ENCODE measurements at regions not wholly inside any gene's neighbourhood (a gene's known extent, or its start where the extent isn't known, plus 50 kb on each side); places are given as distances from the start of the nearest gene placed in this dataset.

DNA sequence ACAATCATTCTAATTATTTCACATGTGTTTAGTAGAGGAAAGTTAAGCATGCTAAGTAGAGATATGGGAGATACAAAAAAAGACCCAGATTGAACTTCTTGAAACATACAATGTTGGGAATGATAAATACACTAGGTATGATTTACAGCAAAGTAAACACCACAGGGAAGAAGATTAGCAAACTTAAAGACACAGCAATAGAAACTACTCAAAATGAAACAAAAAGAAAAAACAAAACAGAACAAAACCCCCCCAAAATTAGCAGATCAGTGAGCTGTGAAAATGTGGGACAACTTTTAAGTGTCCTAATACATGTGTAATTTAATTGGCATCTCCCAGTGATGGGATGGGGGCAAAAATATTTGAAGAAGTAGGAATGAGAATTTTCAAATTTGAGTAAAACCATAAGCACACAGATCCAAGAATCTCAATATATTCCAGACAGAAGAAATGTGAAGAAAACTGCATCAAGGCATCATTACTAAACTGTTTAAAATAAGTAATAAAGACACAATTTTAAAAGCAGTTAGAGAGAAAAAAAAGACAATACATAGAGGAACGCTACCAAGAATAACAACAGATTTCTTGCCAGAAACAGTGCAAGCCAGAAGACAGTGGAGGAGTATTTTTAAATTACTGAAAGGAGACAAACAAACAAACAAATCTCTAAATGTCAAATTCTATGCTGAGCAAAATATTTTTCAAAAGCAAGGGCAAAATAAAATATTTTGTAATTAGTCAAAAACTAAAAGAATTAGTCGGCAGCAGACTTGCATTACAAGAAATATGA is 473.7 kb downstream of the QKI start:
- Histone ChIP-seq H3K27me3 (ENCODE audit: insufficient read depth, low read length) (no peaks in the 10 kb centered on the region), H3K4me3 (ENCODE audit: low read length) (no peak overlapping the region), H3K9ac (ENCODE audit: low read depth, low read length) (no peak overlapping the region), H3K9me3 (ENCODE audit: insufficient read depth, low read depth, low read length) (no peaks in the 10 kb centered on the region), H3K36me3 (ENCODE audit: insufficient read depth, low read length) (no peaks in the 10 kb centered on the region), H3K4me1 (ENCODE audit: insufficient read depth, low read length) (no peaks in the 10 kb centered on the region), H3K27ac (ENCODE audit: low read depth, low read length) (no peak overlapping the region)
- WGBS = no CpG with 5 or more reads among the region's 2 CpGs

DNA sequence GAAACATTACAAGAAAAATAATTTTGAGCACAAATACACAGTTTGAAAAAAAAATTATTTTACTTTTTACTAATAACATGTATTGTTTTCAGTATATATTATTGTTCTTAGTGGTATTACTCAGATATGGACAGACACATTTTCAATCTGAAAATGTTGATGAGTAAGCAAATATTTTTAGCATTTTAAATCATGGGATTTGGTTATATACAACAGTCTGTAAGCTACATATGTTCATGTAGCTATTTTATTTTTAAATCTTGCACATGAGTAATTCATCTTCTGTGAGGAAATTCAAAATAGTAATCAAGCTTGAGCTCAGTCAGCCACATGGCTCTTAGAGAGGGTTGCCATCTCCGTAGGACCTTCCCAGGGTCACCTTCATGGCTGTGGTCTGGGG is 471.9 kb downstream of the QKI start:
- Histone ChIP-seq H3K4me3 (ENCODE audit: low read length) (no peak overlapping the region), H3K9me3 (ENCODE audit: insufficient read depth, low read depth, low read length) (no peaks in the 10 kb centered on the region), H3K27me3 (ENCODE audit: insufficient read depth, low read length) (no peaks in the 10 kb centered on the region), H3K9ac (ENCODE audit: low read depth, low read length) (no peak overlapping the region), H3K36me3 (ENCODE audit: insufficient read depth, low read length) (no peaks in the 10 kb centered on the region), H3K27ac (ENCODE audit: low read depth, low read length) (no peak overlapping the region), H3K4me1 (ENCODE audit: insufficient read depth, low read length) (no peaks in the 10 kb centered on the region)
- WGBS = 95% methylated on average over 1 of the region's 1 CpG

DNA sequence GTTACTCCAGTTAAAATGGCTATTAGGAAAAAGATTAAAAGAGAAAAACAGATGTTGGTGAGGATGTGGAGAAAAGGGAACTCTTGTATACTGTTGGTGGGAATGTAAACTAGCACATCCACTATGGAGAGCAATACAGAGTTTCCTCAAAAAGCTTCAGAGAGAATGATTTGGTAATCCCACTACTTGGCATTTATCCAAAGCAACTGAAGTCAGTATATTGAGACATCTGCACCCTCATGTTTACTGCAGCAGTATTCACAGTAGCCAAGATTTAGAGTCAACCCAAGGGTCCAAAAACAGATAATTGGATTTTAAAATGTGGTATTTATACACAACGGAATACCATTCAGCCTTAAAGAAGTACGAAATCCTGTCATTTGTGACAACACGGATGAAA is 469.5 kb downstream of the QKI start:
- Histone ChIP-seq H3K36me3 (ENCODE audit: insufficient read depth, low read length) (no peaks in the 10 kb centered on the region), H3K4me1 (ENCODE audit: insufficient read depth, low read length) (no peaks in the 10 kb centered on the region), H3K4me3 (ENCODE audit: low read length) (no peak overlapping the region), H3K9ac (ENCODE audit: low read depth, low read length) (no peak overlapping the region), H3K9me3 (ENCODE audit: insufficient read depth, low read depth, low read length) (no peaks in the 10 kb centered on the region), H3K27me3 (ENCODE audit: insufficient read depth, low read length) (no peaks in the 10 kb centered on the region), H3K27ac (ENCODE audit: low read depth, low read length) (no peak overlapping the region)
- 95% methylated on average over 3 of the region's 3 CpGs for WGBS

DNA sequence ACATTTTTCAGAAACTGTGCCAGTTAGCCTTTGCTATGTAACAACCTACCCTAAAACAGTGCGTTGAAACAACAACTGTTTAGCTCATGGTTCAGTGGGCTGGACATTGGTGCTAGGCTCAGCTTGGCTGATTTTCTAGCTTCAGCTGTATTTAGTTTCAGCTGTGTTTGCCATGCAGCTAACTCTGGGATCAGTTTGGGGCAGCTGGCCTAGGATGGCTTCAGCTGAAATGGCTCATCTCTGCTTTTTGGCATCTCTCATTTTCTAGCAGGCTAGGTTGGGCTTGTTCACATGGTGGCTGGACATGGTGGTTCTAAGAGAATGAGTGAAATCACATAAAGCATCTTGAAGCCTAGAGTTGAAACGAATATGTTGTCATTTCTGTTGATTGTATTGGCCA is 464.2 kb downstream of the QKI start:
- Histone ChIP-seq H3K27ac (ENCODE audit: low read depth, low read length) (no peak overlapping the region), H3K36me3 (ENCODE audit: insufficient read depth, low read length) (no peaks in the 10 kb centered on the region), H3K27me3 (ENCODE audit: insufficient read depth, low read length) (no peaks in the 10 kb centered on the region), H3K9me3 (ENCODE audit: insufficient read depth, low read depth, low read length) (no peaks in the 10 kb centered on the region), H3K9ac (ENCODE audit: low read depth, low read length) (no peak overlapping the region), H3K4me3 (ENCODE audit: low read length) (no peak overlapping the region), H3K4me1 (ENCODE audit: insufficient read depth, low read length) (no peaks in the 10 kb centered on the region)
- 94% methylated on average over 2 of the region's 2 CpGs for WGBS

DNA sequence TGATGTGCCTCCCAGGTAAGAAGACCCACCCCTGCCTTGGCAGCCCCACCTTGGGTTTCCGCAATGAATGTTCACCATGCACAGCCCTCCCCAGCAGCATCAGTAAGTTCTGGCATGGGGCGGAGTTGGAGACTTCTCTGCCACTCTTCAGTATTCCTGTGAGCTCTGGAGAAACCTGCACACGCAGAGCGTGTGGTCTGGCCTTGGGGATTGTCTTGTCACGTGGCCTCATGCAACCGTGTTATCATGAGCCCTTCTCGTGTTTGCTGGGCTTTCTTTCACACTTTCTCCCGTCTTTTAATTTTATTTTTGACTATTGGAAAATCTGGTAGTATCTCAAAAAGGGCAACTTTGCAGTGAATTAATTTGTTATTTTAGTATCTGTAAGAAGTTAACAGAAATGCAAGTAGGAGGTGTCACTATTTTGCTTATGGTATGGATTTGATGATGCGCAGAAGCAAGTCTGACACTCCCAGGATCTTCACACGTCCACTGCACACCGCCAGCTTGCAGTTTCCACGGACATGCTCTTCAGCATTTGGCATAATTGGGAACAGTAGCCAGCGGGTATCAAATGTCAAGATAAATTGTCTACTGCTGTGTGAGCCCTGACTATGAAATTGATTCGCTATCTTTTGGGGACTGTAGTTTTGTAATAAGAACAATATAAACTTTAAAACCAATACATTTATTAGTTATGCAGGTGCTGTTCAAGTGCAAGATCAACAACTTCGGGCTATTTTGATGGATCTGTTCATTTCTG is 463.5 kb downstream of the QKI start:
- no peaks in the 10 kb centered on the region for H3K36me3 ChIP-seq (ENCODE audit: insufficient read depth, low read length)
- H3K9ac ChIP-seq (ENCODE audit: low read depth, low read length) = no peak overlapping the region
- no peak overlapping the region for H3K27ac ChIP-seq (ENCODE audit: low read depth, low read length)
- H3K27me3 ChIP-seq (ENCODE audit: insufficient read depth, low read length) = no peaks in the 10 kb centered on the region
- no peak overlapping the region for H3K4me3 ChIP-seq (ENCODE audit: low read length)
- no peaks in the 10 kb centered on the region for H3K9me3 ChIP-seq (ENCODE audit: insufficient read depth, low read depth, low read length)
- H3K4me1 ChIP-seq (ENCODE audit: insufficient read depth, low read length) = no peaks in the 10 kb centered on the region
- WGBS = 95% methylated on average over 14 of the region's 15 CpGs

DNA sequence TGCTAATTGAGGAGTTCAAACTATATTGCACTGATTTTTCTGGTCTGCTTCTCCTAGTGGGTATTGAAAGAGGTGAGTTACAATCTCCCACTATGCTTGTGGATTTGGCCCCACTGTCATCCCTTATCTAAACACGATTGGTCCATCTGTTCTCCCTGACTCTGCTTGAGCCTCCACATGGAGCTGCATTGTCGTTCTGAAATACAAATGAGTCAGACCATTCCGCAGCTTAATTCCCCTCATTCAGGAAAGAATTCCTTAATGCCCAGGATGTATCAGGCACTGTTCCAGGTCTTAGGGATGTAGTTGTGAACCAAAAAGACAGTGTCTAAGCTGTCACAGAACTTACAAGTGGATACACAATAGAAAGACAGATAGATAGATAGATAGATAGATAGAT is 461.9 kb downstream of the QKI start:
- no peak overlapping the region for H3K27ac ChIP-seq (ENCODE audit: low read depth, low read length)
- WGBS = 92% methylated on average over 3 of the region's 3 CpGs
- H3K9ac ChIP-seq (ENCODE audit: low read depth, low read length) = no peak overlapping the region

DNA sequence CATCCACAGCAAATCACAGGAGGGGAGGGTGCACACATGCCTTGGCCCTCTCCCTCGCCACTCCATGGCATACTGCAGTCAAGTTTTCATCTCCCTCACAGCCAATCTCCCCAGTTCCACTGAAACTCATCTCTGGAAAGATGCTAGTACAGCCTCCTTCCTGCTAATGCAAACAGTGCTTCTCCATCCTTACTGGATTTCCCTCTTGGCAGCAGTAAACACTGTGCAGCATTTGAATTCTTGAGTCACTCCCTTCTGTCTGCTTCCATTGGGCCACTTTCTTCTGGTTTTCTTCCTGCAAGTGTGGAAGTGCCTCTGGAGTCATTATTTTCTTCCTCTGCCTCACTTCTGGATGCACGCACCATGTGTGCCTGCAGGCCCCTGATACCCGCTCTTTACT is 460.3 kb downstream of the QKI start:
- Histone ChIP-seq H3K27me3 (ENCODE audit: insufficient read depth, low read length) (no peaks in the 10 kb centered on the region), H3K4me1 (ENCODE audit: insufficient read depth, low read length) (no peaks in the 10 kb centered on the region), H3K4me3 (ENCODE audit: low read length) (no peak overlapping the region), H3K36me3 (ENCODE audit: insufficient read depth, low read length) (no peaks in the 10 kb centered on the region), H3K27ac (ENCODE audit: low read depth, low read length) (no peak overlapping the region), H3K9ac (ENCODE audit: low read depth, low read length) (no peak overlapping the region), H3K9me3 (ENCODE audit: insufficient read depth, low read depth, low read length) (no peaks in the 10 kb centered on the region)
- 95% methylated on average over 3 of the region's 3 CpGs for WGBS

More for the DNA sequence above, 461.9 kb downstream of the QKI start:
- Histone ChIP-seq H3K4me1 (ENCODE audit: insufficient read depth, low read length) (no peaks in the 10 kb centered on the region), H3K4me3 (ENCODE audit: low read length) (no peak overlapping the region), H3K9me3 (ENCODE audit: insufficient read depth, low read depth, low read length) (no peaks in the 10 kb centered on the region), H3K36me3 (ENCODE audit: insufficient read depth, low read length) (no peaks in the 10 kb centered on the region), H3K27me3 (ENCODE audit: insufficient read depth, low read length) (no peaks in the 10 kb centered on the region)

DNA sequence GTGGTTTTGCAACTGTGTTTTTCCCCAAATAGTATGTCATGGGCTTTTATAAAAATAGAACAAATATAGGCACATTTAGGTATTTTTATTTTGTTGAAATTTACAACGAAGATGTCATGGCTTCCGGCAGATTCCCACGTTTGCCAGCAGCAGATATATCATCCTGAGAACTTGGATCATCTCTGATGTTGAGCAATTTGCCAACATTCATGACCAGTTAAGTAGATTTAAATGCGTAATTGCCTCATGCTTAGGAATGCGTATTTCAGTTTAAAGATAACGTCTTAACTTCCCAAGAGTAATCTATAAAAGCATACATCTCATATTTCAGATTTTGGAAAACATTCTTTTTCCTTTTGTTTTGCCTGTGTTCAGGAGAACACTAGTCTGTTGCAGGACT is 457.8 kb downstream of the QKI start:
- Histone ChIP-seq H3K4me3 (ENCODE audit: low read length) (no peak overlapping the region), H3K4me1 (ENCODE audit: insufficient read depth, low read length) (0 out of 2 replicates have a peak, but pooled peaks cover 4% of the 10 kb centered on the region), H3K27me3 (ENCODE audit: insufficient read depth, low read length) (no peaks in the 10 kb centered on the region), H3K27ac (ENCODE audit: low read depth, low read length) (no peak overlapping the region), H3K9ac (ENCODE audit: low read depth, low read length) (no peak overlapping the region), H3K9me3 (ENCODE audit: insufficient read depth, low read depth, low read length) (no peaks in the 10 kb centered on the region), H3K36me3 (ENCODE audit: insufficient read depth, low read length) (no peaks in the 10 kb centered on the region)
- 96% methylated on average over 6 of the region's 6 CpGs for WGBS

DNA sequence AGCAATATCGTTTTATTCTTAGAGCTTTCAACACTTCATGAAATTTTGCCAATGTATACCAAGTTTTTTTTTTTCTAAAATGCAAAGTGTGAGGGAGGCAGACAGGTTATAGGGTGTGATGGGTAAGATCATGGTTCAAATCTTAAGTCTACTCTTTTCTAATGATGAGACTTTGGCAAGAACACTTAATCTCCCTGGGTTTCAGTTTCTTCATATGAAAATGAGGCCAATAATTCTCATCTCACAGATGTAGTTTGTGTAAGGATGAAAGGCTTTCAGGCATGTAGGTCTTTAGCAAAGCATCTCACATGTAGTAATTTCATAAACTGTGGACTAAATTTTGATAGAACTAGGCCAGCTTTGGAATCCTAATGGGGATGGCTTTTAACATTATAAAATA is 457.1 kb downstream of the QKI start:
- Histone ChIP-seq H3K4me1 (ENCODE audit: insufficient read depth, low read length) (0 out of 2 replicates have a peak, but pooled peaks cover 4% of the 10 kb centered on the region), H3K9me3 (ENCODE audit: insufficient read depth, low read depth, low read length) (no peaks in the 10 kb centered on the region)
- 100% methylated on average over 1 of the region's 1 CpG for whole genome bisulfite sequencing

DNA sequence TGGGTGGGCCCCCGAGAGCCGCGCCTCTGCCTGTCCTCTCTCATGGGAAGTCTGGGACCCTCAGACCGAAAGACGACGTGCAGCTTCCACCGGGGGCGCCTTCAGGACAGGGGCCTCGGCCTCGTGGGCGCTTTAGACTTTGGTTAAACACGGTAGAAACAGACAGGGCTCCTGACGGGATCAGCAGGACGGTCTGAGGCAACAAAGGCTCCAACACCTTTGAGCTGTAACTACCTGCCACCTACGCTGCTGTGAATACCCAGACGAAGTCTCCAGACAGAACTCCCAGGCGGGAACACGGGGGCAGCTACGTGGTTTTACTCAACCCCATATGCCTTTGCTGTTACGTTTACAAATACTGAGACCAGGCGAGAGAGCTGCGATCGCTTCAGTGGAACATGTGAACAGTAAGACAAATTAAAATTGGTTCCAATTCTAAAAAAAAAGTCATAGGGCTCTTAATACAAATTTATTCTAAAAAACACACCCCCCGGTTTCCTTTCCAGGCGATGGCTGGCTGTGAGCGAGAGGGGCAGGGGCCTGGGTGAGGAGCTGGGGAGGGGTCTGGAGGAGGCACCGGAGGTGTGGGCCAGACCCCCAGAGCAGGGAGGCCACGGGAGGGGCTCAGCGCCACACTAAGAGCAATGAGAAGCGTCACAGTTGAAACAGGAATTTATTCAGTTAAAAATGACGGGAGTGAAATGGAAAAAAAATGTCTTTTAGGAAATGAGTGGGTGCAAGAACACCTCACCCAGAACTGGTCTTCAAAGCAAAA is 453.2 kb downstream of the QKI start:
- Histone ChIP-seq H3K36me3 (ENCODE audit: insufficient read depth, low read length) (no peaks in the 10 kb centered on the region), H3K27me3 (ENCODE audit: insufficient read depth, low read length) (no peaks in the 10 kb centered on the region), H3K9ac (ENCODE audit: low read depth, low read length) (no peak overlapping the region), H3K4me1 (ENCODE audit: insufficient read depth, low read length) (0 out of 2 replicates have a peak, but pooled peaks cover 4% of the 10 kb centered on the region), H3K4me3 (ENCODE audit: low read length) (no peak overlapping the region), H3K9me3 (ENCODE audit: insufficient read depth, low read depth, low read length) (no peaks in the 10 kb centered on the region), H3K27ac (ENCODE audit: low read depth, low read length) (no peak overlapping the region)
- 85% methylated on average over 31 of the region's 31 CpGs for WGBS

More for the DNA sequence above, 457.1 kb downstream of the QKI start:
- no peak overlapping the region for H3K4me3 ChIP-seq (ENCODE audit: low read length)
- H3K9ac ChIP-seq (ENCODE audit: low read depth, low read length) = no peak overlapping the region
- no peaks in the 10 kb centered on the region for H3K36me3 ChIP-seq (ENCODE audit: insufficient read depth, low read length)
- no peaks in the 10 kb centered on the region for H3K27me3 ChIP-seq (ENCODE audit: insufficient read depth, low read length)
- no peak overlapping the region for H3K27ac ChIP-seq (ENCODE audit: low read depth, low read length)

DNA sequence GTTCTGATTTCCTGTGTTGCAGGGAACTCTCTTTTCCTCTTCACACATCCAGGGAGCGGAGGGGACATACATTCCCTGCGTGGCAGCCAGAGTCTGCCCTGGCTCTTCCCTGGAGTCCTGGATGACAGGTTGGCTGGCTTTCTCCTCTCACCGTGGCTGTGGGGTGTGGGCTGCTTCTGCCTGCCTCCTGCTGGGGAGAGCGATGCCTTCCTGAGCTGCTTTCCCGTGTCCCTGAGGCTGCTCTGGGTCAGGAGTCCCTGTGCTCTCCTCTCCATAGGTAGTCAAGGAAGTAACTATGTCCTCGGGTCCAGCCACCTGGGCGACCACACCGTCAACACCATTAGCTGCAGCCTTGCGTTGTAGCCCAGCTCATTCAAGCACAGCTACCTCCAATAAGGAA is 451.7 kb downstream of the QKI start:
- Histone ChIP-seq H3K9ac (ENCODE audit: low read depth, low read length) (no peak overlapping the region), H3K27me3 (ENCODE audit: insufficient read depth, low read length) (no peaks in the 10 kb centered on the region), H3K4me1 (ENCODE audit: insufficient read depth, low read length) (0 out of 2 replicates have a peak, but pooled peaks cover 4% of the 10 kb centered on the region), H3K27ac (ENCODE audit: low read depth, low read length) (no peak overlapping the region), H3K9me3 (ENCODE audit: insufficient read depth, low read depth, low read length) (no peaks in the 10 kb centered on the region), H3K36me3 (ENCODE audit: insufficient read depth, low read length) (no peaks in the 10 kb centered on the region), H3K4me3 (ENCODE audit: low read length) (no peak overlapping the region)
- 67% methylated on average over 9 of the region's 9 CpGs for WGBS

All from HUES64 (cell line).